ENCODE measurements at regions not wholly inside any gene's neighbourhood (a gene's known extent, or its start where the extent isn't known, plus 50 kb on each side); places are given as distances from the start of the nearest gene placed in this dataset.

DNA sequence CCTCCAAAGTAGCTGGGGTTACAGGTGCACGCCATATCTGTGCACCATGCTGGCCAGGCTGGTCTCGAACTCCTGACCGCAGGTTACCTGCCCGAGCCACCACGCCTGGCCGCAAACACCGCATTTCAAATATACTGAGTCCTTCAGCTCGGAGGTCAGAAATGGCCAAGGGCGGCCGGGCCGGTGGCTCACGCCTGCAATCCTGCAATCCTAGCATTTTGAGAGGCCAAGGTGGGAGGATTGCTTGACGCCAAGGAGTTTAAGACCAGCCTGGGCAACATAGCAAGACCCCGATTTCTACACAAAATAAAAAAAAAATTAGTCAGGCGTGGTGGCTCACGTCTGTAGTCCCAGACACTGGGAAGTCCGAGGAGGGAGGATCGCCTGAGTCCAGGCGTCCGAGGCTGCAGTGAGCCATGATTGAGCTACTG is 71.9 kb upstream of the PPP2R3B start:
- Histone ChIP-seq H2BK15ac (ENCODE audit: low read length) (no peak overlapping the region), H3K23me2 (ENCODE audit: low read depth, low read length) (peaks cover 4% of the 10 kb centered on the region; the same call in 1 of the 2 replicates), H3K79me2 (ENCODE audit: control insufficient read depth in 1 of 2, insufficient read depth in 2 of 2, low read length in 2 of 2) (no peaks in the 10 kb centered on the region), H3K56ac (replicated peaks; ENCODE audit: insufficient read length, low read depth, low read length) (no peak overlapping the region), H3K79me1 (ENCODE audit: low read depth, low read length) (no peaks in the 10 kb centered on the region), H4K8ac (ENCODE audit: extremely low read depth, insufficient read depth, low read length) (no peak overlapping the region), H2BK20ac (ENCODE audit: low read length) (no peak overlapping the region), H2BK12ac (ENCODE audit: low read depth, low read length) (no peak overlapping the region), H3K4me1 (replicated peaks in 1 of 4; ENCODE audit: control insufficient read depth in 3 of 4, insufficient read depth in 4 of 4, low read length in 3 of 4) (no peaks in the 10 kb centered on the region), H2AK5ac (ENCODE audit: low read depth, low read length) (no peak overlapping the region), H3K18ac (ENCODE audit: extremely low read depth, low read length) (no peak overlapping the region), H3K27ac (ENCODE audit: low read depth, low read length) (no peak overlapping the region), H3K36me3 (ENCODE audit: control insufficient read depth in 2 of 4, insufficient read depth in 4 of 4, low read length in 3 of 4) (no peaks in the 10 kb centered on the region; a peak in 1 of 8 replicates), H3K9me3 (ENCODE audit: insufficient read depth in 2 of 2, low read depth in 1 of 2, low read length in 1 of 2) (0 out of 4 replicates have a peak, but pooled peaks cover 0 to 2% of the 10 kb centered on the region in 2 experiments), H3K4me3 (ENCODE audit: extremely low read depth in 1 of 4, insufficient read depth in 2 of 4, low read depth in 3 of 4, low read length in 4 of 4) (no peak overlapping the region), H4K20me1 (replicated peaks in 1 of 2; ENCODE audit: control insufficient read depth in 1 of 2, insufficient read depth in 2 of 2, low read length in 2 of 2) (peaks cover 0 to 3% of the 10 kb centered on the region in 2 experiments), H4K91ac (replicated peaks; ENCODE audit: insufficient read length, low read length) (no peak overlapping the region), H2AFZ (ENCODE audit: low read length) (no peak overlapping the region), H2BK120ac (replicated peaks; ENCODE audit: low read depth, low read length) (no peak overlapping the region), H3K4me2 (ENCODE audit: insufficient read depth in 1 of 2, low read depth in 2 of 2, low read length in 2 of 2) (no peak overlapping the region), H2BK5ac (ENCODE audit: low read depth, low read length) (no peak overlapping the region), H3K4ac (replicated peaks; ENCODE audit: insufficient read length, low read depth, low read length) (no peak overlapping the region), H3K9ac (replicated peaks in 1 of 4; ENCODE audit: extremely low read depth in 1 of 4, low read depth in 3 of 4, low read length in 3 of 4) (no peak overlapping the region), H3K27me3 (replicated peaks in 1 of 4; ENCODE audit: control insufficient read depth in 3 of 4, extremely low read depth in 1 of 4, insufficient read depth in 3 of 4, low read length in 3 of 4) (no peaks in the 10 kb centered on the region), H3K14ac (ENCODE audit: insufficient read length) (no peak overlapping the region), H3K23ac (ENCODE audit: insufficient read length) (no peak overlapping the region), H4K5ac (ENCODE audit: insufficient read length, low read depth, low read length) (no peak overlapping the region)
- FAIRE-seq (no peak), DNase-seq (ENCODE audit: low read depth in 1 of 2, low spot score in 2 of 2) (no peak)
- TF ChIP-seq CEBPB (IDR thresholded peaks at IDR 0.05; ENCODE audit: low read depth, low read length) = no peak
- TF ChIP-seq RAD21 (IDR thresholded peaks at IDR 0.05 in 1 of 2, conservative IDR thresholded peaks at IDR 0.05 in 1 of 2; ENCODE audit: low read depth in 2 of 2, low read length in 2 of 2) = no peak
- WGBS, 2 experiments (ENCODE audit: extremely low coverage in 1 of 2, insufficient coverage in 1 of 2, insufficient read length in 1 of 2, insufficient replicate concordance in 2 of 2, low coverage in 1 of 2, low lambda C conversion rate in 2 of 2, missing lambda C conversion rate in 1 of 2) = 82% methylated on average over 20 of the region's 20 CpGs; no CpG with 5 or more reads in 1 of the 2 experiments
- ChIA-PET POLR2A (ENCODE audit: partially characterized antibody) (no interaction called here), CTCF (ENCODE audit: partially characterized antibody) (no interaction called here)
